HepG2 (cell line): ENCODE measurements at regions not wholly inside any gene's neighbourhood (a gene's known extent, or its start where the extent isn't known, plus 50 kb on each side); places are given as distances from the start of the nearest gene placed in this dataset.

Source experiments
- ATAC-seq: fragments of 200-7000 bp; cut with Tn5 transposase; 3 replicates; pipeline ENCODE4 v1.9.1; 2020; ENCODE audit warnings: mild to moderate bottlenecking, moderate library complexity
- BruUV-seq: library from RNA; stranded (reverse); fragments of 400-500 nt; replicated peaks from 2 replicates; lab custom pipeline; 2021; lab: Mats Ljungman, UMichigan
- CTCF ChIA-PET: fragments of 300-600 bp; formaldehyde crosslinking; extraction: SDS; loops from one replicate; lab custom pipeline; 2021; ENCODE audit warnings: low total read pairs, inconsistent platforms, low intra/inter-chr PET ratio; lab: Yijun Ruan, JAX
- POLR2A ChIA-PET: fragments of 350-600 bp; sonication (Branson Sonifier 250); formaldehyde crosslinking; loops from one replicate; lab custom pipeline; 2020; ENCODE audit warnings: antibody characterized with exemption, inconsistent platforms; lab: Yijun Ruan, JAX
- DNase-seq: peaks from one replicate; pipeline ENCODE4 v3.0.0-alpha.2; 2015; ENCODE audit warnings: low spot score
- FAIRE-seq: peaks from 3 replicates; lab custom pipeline; 2011; peaks lifted over from hg19 to GRCh38; lab: Jason Lieb, UNC
- H2AFZ ChIP-seq: one replicate; pipeline ENCODE4 v1.6.1; 2011; ENCODE audit warnings: low read length, inconsistent platforms
- H3K27ac ChIP-seq: fragments of 300-600 bp; 3 replicates; pipeline ENCODE4 v1.8.0; 2011; ENCODE audit warnings: mixed run types, mild to moderate bottlenecking, mixed read lengths, low read length, inconsistent platforms; ENCODE audit not compliant: insufficient read depth; ENCODE audit errors: extremely low read length
- H3K27me3 ChIP-seq, 2 experiments: fragments of 200-600 bp in 1 of 2; 2 replicates in 1 of 2; 3 replicates in 1 of 2; pipeline versions ENCODE4 v1.6.0 to v1.8.0; 2011; ENCODE audit warnings: low read length in 2 of 2, mild to moderate bottlenecking in 2 of 2, moderate library complexity in 2 of 2, inconsistent platforms in 1 of 2; ENCODE audit not compliant: insufficient read depth in 2 of 2, control insufficient read depth in 1 of 2
- H3K36me3 ChIP-seq, 2 experiments: fragments of 200-600 bp in 1 of 2; replicated peaks in 1 of 2; 2 replicates in 1 of 2; 3 replicates in 1 of 2; pipeline versions ENCODE4 v1.5.1 to v1.8.0; 2011; ENCODE audit warnings: low read length in 2 of 2, inconsistent platforms in 1 of 2; ENCODE audit not compliant: insufficient read depth in 2 of 2, control insufficient read depth in 1 of 2
- H3K4me1 ChIP-seq: 2 replicates; pipeline ENCODE4 v1.5.1; 2012; ENCODE audit warnings: low read length, inconsistent platforms; ENCODE audit not compliant: insufficient read depth
- H3K4me2 ChIP-seq: 2 replicates; pipeline ENCODE4 v1.6.0; 2011; ENCODE audit warnings: low read depth, low read length, inconsistent platforms
- H3K4me3 ChIP-seq, 3 experiments: fragments of 200-600 bp in 1 of 3; sonication (generic), shearing (Covaris generic) in 1 of 3; replicated peaks in 1 of 3; 2 replicates each; pipeline ENCODE4 v1.5.1; 2011 to 2016; ENCODE audit warnings: low read length in 3 of 3, inconsistent platforms in 2 of 3, low read depth in 2 of 3, mild to moderate bottlenecking in 2 of 3, control low read depth in 1 of 3, mixed read lengths in 1 of 3; ENCODE audit not compliant: insufficient read depth in 1 of 3
- H3K79me2 ChIP-seq: one replicate; pipeline ENCODE4 v1.6.1; 2011; ENCODE audit warnings: low read length, inconsistent platforms; ENCODE audit not compliant: insufficient read depth
- H3K9ac ChIP-seq: 2 replicates; pipeline ENCODE4 v1.6.0; 2011; ENCODE audit warnings: mild to moderate bottlenecking, low read depth, low read length, inconsistent platforms; ENCODE audit not compliant: insufficient read depth
- H3K9me3 ChIP-seq: 2 replicates; pipeline ENCODE4 v1.5.1; 2012; ENCODE audit warnings: mild to moderate bottlenecking, low read length
- H4K20me1 ChIP-seq: 2 replicates; pipeline ENCODE4 v1.6.0; 2011; ENCODE audit warnings: inconsistent platforms, mild to moderate bottlenecking, low read length, moderate library complexity; ENCODE audit not compliant: insufficient read depth
- CBFB ChIP-seq: sonication (generic); formaldehyde crosslinking; IDR thresholded peaks from 2 replicates; pipeline ENCODE4 v1.4.0; 2020; ENCODE audit warnings: missing genetic modification reagents
- CCDC6 ChIP-seq: sonication (generic); formaldehyde crosslinking; IDR thresholded peaks from 2 replicates; pipeline ENCODE4 v1.8.1; 2022; ENCODE audit warnings: mild to moderate bottlenecking, missing genetic modification reagents, moderate library complexity
- MED1 ChIP-seq: sonication (generic); formaldehyde crosslinking; IDR thresholded peaks from 2 replicates; pipeline ENCODE4 v1.4.0; 2020; ENCODE audit warnings: missing genetic modification reagents
- NCOA5 ChIP-seq: sonication (generic); formaldehyde crosslinking; IDR thresholded peaks from 2 replicates; pipeline ENCODE4 v1.4.0; 2020; ENCODE audit warnings: missing genetic modification reagents
- RARG ChIP-seq: sonication (generic); formaldehyde crosslinking; IDR thresholded peaks from 2 replicates; pipeline ENCODE4 v1.4.0; 2020; ENCODE audit warnings: low read depth, mild to moderate bottlenecking, missing genetic modification reagents
- SUZ12 ChIP-seq: fragments of 150-350 bp; IDR thresholded peaks from 2 replicates; pipeline ENCODE4 v1.6.1; 2014; ENCODE audit warnings: low read depth, low read length
- XBP1 ChIP-seq: sonication (generic); formaldehyde crosslinking; IDR thresholded peaks from 2 replicates; pipeline ENCODE4 v1.5.0; 2020; ENCODE audit warnings: missing genetic modification reagents
- ZNF441 ChIP-seq: sonication (generic); formaldehyde crosslinking; IDR thresholded peaks from 2 replicates; pipeline ENCODE4 v1.7.0; 2021; ENCODE audit warnings: missing genetic modification reagents, borderline replicate concordance
- ZNF501 ChIP-seq: sonication (generic); formaldehyde crosslinking; IDR thresholded peaks from 2 replicates; pipeline ENCODE4 v1.5.1; 2020; ENCODE audit warnings: mild to moderate bottlenecking, moderate library complexity, missing genetic modification reagents
- ZNF549 ChIP-seq: sonication (generic); formaldehyde crosslinking; IDR thresholded peaks from 2 replicates; pipeline ENCODE4 v1.5.0; 2020; ENCODE audit warnings: missing genetic modification reagents
- ZNF660 ChIP-seq: sonication (generic); formaldehyde crosslinking; IDR thresholded peaks from 2 replicates; pipeline ENCODE4 v1.5.1; 2020; ENCODE audit warnings: mild to moderate bottlenecking, low read depth, missing genetic modification reagents, borderline replicate concordance
- ZNF747 ChIP-seq: sonication (generic); formaldehyde crosslinking; IDR thresholded peaks from 2 replicates; pipeline ENCODE4 v1.8.1; 2023; ENCODE audit warnings: missing genetic modification reagents, mild to moderate bottlenecking, borderline replicate concordance
- WGBS: methylation state at CpG from one replicate; pipeline ENCODE4 v1.1.6; 2017; ENCODE audit warnings: low lambda C conversion rate; 5-methylcytosine and 5-hydroxymethylcytosine counted together
- in situ Hi-C: cut with HindIII; loops from 2 replicates; pipeline ENCODE4 v1.10.0; 2017; ENCODE audit warnings: low pct_unique_long_range_greater_than_20kb; ENCODE audit not compliant: extremely low pct_ligation_motif_present
- intact Hi-C: fragments of 100-400 bp; cut with micrococcal nuclease; formaldehyde crosslinking; loops from one replicate; pipeline ENCODE4 v1.10.0; 2022; ENCODE audit not compliant: unreplicated experiment
- TF ChIP-seq, protein P1 (sequence below): IDR thresholded peaks from 2 replicates; pipeline ENCODE4 v1.6.1; 2016; ENCODE audit warnings: low read depth, borderline replicate concordance
- TF ChIP-seq, protein P2 (sequence below): sonication (generic); formaldehyde crosslinking; IDR thresholded peaks from 2 replicates; pipeline ENCODE4 v1.5.1; 2020; ENCODE audit warnings: mild to moderate bottlenecking, missing genetic modification reagents, moderate library complexity
- TF ChIP-seq, protein P3 (sequence below): sonication (generic); formaldehyde crosslinking; IDR thresholded peaks from 2 replicates; pipeline ENCODE4 v1.5.0; 2020; ENCODE audit warnings: missing genetic modification reagents

DNA sequence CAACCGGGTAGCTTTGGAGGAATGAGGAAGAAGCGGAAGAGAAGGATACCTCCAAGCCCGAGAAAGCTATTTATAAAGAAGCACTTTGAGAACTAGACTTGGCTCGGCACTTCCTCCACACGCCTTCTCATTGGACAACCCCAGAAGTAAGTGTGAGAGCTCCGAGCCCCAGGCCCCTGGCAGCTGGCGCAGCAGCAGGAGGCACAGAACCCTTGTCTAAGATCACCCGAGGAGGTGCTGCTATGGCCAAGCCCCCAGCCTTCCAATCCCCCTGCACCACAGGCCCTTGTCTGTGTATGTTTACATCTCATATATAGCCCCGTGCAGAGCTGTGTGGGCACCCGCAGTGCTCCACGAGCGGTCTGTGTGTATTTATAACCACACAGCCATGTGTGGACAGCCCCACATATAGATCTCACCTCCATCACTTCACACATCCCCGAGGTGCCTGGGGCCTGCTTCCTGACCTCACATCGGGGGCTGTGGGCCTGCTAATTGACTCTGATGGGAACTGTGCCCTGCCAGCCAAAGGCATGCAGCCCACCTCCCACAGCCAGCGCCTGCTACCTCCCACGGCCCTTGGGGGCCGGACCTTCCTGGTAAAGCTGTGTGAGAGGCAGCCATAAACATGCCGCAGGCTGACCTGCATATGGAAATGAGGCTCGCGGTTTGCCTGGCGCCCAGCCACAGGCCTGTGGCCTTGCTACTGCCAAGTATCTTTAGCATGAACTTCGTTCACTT lies 96.1 kb downstream of the C17orf67 start:
- no peaks in the 10 kb centered on the region for H4K20me1 ChIP-seq
- no peaks in the 10 kb centered on the region for H3K36me3 ChIP-seq
- no peak overlapping the region for H2AFZ ChIP-seq
- H3K4me1 ChIP-seq, result no peaks in the 10 kb centered on the region
- WGBS, result 42% methylated on average over 22 of the region's 22 CpGs
- no peak overlapping the region for H3K27ac ChIP-seq
- FAIRE-seq (no peak), DNase-seq (no peak), ATAC-seq (peak; percentile 29)
- H3K79me2 ChIP-seq, result no peaks in the 10 kb centered on the region
- ChIA-PET POLR2A (no interaction called here), CTCF (no interaction called here)
- H3K4me2 ChIP-seq, result no peak overlapping the region
- in situ Hi-C loops, result no loop called here
- peaks cover 0 to 30% of the 10 kb centered on the region in 2 experiments; a peak in 3 of 5 replicates for H3K27me3 ChIP-seq
- intact Hi-C loops, result no loop called here
- no peaks in the 10 kb centered on the region for H3K9me3 ChIP-seq
- no peak overlapping the region for H3K9ac ChIP-seq
- no peak overlapping the region for H3K4me3 ChIP-seq
- BruUV-seq, result no TSS peak
- no peak for TF ChIP-seq XBP1 (CRISPR knock-in tag)
- TF ChIP-seq SUZ12, result no peak
- no peak for TF ChIP-seq ZNF747 (CRISPR knock-in tag)
- TF ChIP-seq CCDC6 (CRISPR knock-in tag), result no peak
- TF ChIP-seq CBFB, result no peak
- no peak for TF ChIP-seq NCOA5 (CRISPR knock-in tag)

DNA sequence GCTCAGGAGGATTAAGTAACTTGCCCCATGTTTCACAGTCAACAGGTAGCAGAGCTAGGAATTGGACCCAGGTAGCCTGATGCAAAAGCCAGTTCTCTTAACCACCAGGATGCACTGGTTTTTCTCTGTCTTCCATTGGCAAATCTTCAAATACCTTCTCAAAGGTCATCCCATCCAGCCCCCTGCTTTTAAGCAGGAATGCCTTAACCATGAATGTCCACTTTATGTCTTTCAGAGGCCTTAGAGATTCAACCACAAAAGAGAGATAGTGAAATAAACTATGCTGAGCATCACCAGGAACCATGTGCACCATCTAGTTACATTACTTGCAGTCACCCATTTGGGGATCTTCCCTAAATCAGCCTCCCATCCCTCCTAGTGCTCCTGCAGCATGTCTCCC lies 94.3 kb downstream of the C17orf67 start:
- no peak overlapping the region for H3K27ac ChIP-seq
- intact Hi-C loops (no loop called here), in situ Hi-C loops (no loop called here)
- H3K4me1 ChIP-seq, result no peaks in the 10 kb centered on the region
- no peaks in the 10 kb centered on the region for H3K9me3 ChIP-seq
- peaks cover 0 to 30% of the 10 kb centered on the region in 2 experiments; a peak in 3 of 5 replicates for H3K27me3 ChIP-seq
- no peak overlapping the region for H3K9ac ChIP-seq
- H3K36me3 ChIP-seq, result no peaks in the 10 kb centered on the region
- H3K4me3 ChIP-seq, result no peak overlapping the region
- no peak for ATAC-seq
- no peak overlapping the region for H2AFZ ChIP-seq
- no peaks in the 10 kb centered on the region for H3K79me2 ChIP-seq
- ChIA-PET CTCF (no interaction called here), POLR2A (no interaction called here)
- no peak for FAIRE-seq
- no peak for DNase-seq
- H4K20me1 ChIP-seq, result no peaks in the 10 kb centered on the region
- H3K4me2 ChIP-seq, result no peak overlapping the region
- BruUV-seq, result no TSS peak
- TF ChIP-seq, protein P1, sequence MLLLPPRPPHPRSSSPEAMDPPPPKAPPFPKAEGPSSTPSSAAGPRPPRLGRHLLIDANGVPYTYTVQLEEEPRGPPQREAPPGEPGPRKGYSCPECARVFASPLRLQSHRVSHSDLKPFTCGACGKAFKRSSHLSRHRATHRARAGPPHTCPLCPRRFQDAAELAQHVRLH (CRISPR knock-in tag), result no peak
- TF ChIP-seq ZNF549 (CRISPR knock-in tag), result no peak
- no peak for TF ChIP-seq ZNF501 (CRISPR knock-in tag)
- no peak for TF ChIP-seq ZNF660
- TF ChIP-seq, protein P2, sequence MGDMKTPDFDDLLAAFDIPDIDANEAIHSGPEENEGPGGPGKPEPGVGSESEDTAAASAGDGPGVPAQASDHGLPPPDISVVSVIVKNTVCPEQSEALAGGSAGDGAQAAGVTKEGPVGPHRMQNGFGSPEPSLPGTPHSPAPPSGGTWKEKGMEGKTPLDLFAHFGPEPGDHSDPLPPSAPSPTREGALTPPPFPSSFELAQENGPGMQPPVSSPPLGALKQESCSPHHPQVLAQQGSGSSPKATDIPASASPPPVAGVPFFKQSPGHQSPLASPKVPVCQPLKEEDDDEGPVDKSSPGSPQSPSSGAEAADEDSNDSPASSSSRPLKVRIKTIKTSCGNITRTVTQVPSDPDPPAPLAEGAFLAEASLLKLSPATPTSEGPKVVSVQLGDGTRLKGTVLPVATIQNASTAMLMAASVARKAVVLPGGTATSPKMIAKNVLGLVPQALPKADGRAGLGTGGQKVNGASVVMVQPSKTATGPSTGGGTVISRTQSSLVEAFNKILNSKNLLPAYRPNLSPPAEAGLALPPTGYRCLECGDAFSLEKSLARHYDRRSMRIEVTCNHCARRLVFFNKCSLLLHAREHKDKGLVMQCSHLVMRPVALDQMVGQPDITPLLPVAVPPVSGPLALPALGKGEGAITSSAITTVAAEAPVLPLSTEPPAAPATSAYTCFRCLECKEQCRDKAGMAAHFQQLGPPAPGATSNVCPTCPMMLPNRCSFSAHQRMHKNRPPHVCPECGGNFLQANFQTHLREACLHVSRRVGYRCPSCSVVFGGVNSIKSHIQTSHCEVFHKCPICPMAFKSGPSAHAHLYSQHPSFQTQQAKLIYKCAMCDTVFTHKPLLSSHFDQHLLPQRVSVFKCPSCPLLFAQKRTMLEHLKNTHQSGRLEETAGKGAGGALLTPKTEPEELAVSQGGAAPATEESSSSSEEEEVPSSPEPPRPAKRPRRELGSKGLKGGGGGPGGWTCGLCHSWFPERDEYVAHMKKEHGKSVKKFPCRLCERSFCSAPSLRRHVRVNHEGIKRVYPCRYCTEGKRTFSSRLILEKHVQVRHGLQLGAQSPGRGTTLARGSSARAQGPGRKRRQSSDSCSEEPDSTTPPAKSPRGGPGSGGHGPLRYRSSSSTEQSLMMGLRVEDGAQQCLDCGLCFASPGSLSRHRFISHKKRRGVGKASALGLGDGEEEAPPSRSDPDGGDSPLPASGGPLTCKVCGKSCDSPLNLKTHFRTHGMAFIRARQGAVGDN (CRISPR knock-in tag), result no peak
- TF ChIP-seq MED1 (CRISPR knock-in tag), result no peak
- TF ChIP-seq, protein P3, sequence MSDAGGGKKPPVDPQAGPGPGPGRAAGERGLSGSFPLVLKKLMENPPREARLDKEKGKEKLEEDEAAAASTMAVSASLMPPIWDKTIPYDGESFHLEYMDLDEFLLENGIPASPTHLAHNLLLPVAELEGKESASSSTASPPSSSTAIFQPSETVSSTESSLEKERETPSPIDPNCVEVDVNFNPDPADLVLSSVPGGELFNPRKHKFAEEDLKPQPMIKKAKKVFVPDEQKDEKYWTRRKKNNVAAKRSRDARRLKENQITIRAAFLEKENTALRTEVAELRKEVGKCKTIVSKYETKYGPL (CRISPR knock-in tag), result no peak
- no peak for TF ChIP-seq RARG (CRISPR knock-in tag)
- TF ChIP-seq ZNF441 (CRISPR knock-in tag), result no peak
